Liver (tissue), 9 donors: ENCODE measurements at regions not wholly inside any gene's neighbourhood (a gene's known extent, or its start where the extent isn't known, plus 50 kb on each side); places are given as distances from the start of the nearest gene placed in this dataset. TPM values are rescaled to one million over a fixed set of nuclear protein-coding genes. Genes with fewer than 3 reads are reported as not detected.
"Not testable (repeated sequence)": the region's sequence is repeated elsewhere in the genome, so short reads cannot be mapped to it uniquely, and the experiment has no call there.

Source experiments
- DNase-seq: peaks from one replicate; pipeline ENCODE4 v3.0.0-alpha.2; 2017; ENCODE audit warnings: low spot score
- H3K27ac ChIP-seq, 2 donors: one replicate each; pipeline ENCODE4 v1.7.0; 2013; ENCODE audit warnings: inconsistent platforms in 2 of 2, low read length in 2 of 2, control low read depth in 1 of 2, low read depth in 1 of 2, mild to moderate bottlenecking in 1 of 2
- H3K27me3 ChIP-seq, 4 donors: one replicate each; pipeline versions ENCODE4 v1.6.1 to v1.7.0; 2013; ENCODE audit warnings: low read length in 3 of 4, inconsistent platforms in 1 of 4, mild to moderate bottlenecking in 1 of 4, moderate library complexity in 1 of 4; ENCODE audit not compliant: control insufficient read depth in 4 of 4, insufficient read depth in 4 of 4
- H3K36me3 ChIP-seq, 4 donors: one replicate each; pipeline versions ENCODE4 v1.6.1 to v1.7.0; 2013; ENCODE audit warnings: low read length in 3 of 4, mild to moderate bottlenecking in 3 of 4, low read depth in 1 of 4, moderate library complexity in 1 of 4; ENCODE audit not compliant: control insufficient read depth in 4 of 4, insufficient read depth in 3 of 4
- H3K4me1 ChIP-seq, 4 donors: one replicate each; pipeline versions ENCODE4 v1.6.1 to v1.7.0; 2013; ENCODE audit warnings: low read length in 3 of 4, mild to moderate bottlenecking in 3 of 4, moderate library complexity in 1 of 4; ENCODE audit not compliant: control insufficient read depth in 4 of 4, insufficient read depth in 4 of 4
- H3K4me3 ChIP-seq, 3 donors: one replicate each; pipeline versions ENCODE4 v1.6.1 to v1.7.0; 2013; ENCODE audit warnings: low read length in 3 of 3, control low read depth in 1 of 3, low read depth in 1 of 3, mild to moderate bottlenecking in 1 of 3
- H3K9ac ChIP-seq, 2 donors: one replicate each; pipeline ENCODE4 v1.7.0; 2013; ENCODE audit warnings: low read length in 2 of 2, mild to moderate bottlenecking in 2 of 2, moderate library complexity in 2 of 2, control low read depth in 1 of 2, low read depth in 1 of 2
- H3K9me3 ChIP-seq, 4 donors: one replicate each; pipeline versions ENCODE4 v1.6.1 to v1.7.0; 2013; ENCODE audit warnings: low read length in 3 of 4; ENCODE audit not compliant: control insufficient read depth in 4 of 4
- ATF3 ChIP-seq: IDR thresholded peaks from 2 replicates; pipeline ENCODE4 v1.6.1; 2016; ENCODE audit warnings: antibody characterized with exemption
- CTCF ChIP-seq: fragments of 150-350 bp; IDR thresholded peaks from 2 replicates; pipeline ENCODE4 v1.5.1; 2017; ENCODE audit warnings: improper control_type of control experiment, low read depth, low read length; ENCODE audit not compliant: missing input control
- FOXA1 ChIP-seq: IDR thresholded peaks from 2 replicates; pipeline ENCODE4 v1.6.1; 2016; ENCODE audit warnings: antibody characterized with exemption
- JUND ChIP-seq, 2 donors: IDR thresholded peaks; 2 replicates each; pipeline ENCODE4 v1.6.1; 2016; ENCODE audit warnings: antibody characterized with exemption in 2 of 2
- NR2F2 ChIP-seq: IDR thresholded peaks from 2 replicates; pipeline ENCODE4 v1.6.1; 2016; ENCODE audit warnings: antibody characterized with exemption
- REST ChIP-seq: IDR thresholded peaks from 2 replicates; pipeline ENCODE4 v1.6.1; 2016; ENCODE audit warnings: antibody characterized with exemption, mild to moderate bottlenecking
- SP1 ChIP-seq: IDR thresholded peaks from 2 replicates; pipeline ENCODE4 v1.6.1; 2018; ENCODE audit warnings: antibody characterized with exemption, mild to moderate bottlenecking
- ZBTB33 ChIP-seq: IDR thresholded peaks from 2 replicates; pipeline ENCODE4 v1.6.1; 2016; ENCODE audit warnings: antibody characterized with exemption
- whole genome bisulfite sequencing: extraction: QIAGEN DNeasy Blood & Tissue Kit; methylation state at CpG from one replicate; pipeline ENCODE4 v1.1.7; 2013; 5-methylcytosine and 5-hydroxymethylcytosine counted together
- small RNA-seq: library from RNA; depleted of rRNA; stranded (forward); fragments of <200 nt; gene quantifications from one replicate; pipeline ENCODE3, GENCODE V24; 2014
- donor health status: healthy.
- donor health status: healthy.
- donor health status: healthy.
- donor health status: healthy.
- donor health status: healthy.

GRCh38 chr20:30419466-30419865 is 838.0 kb upstream of the DEFB115 start:
- Histone ChIP-seq H3K4me3 (no peak overlapping the region), H3K27ac (no peak overlapping the region), H3K36me3 (no peaks in the 10 kb centered on the region), H3K9me3 (no peaks in the 10 kb centered on the region), H3K4me1 (no peaks in the 10 kb centered on the region), H3K27me3 (no peaks in the 10 kb centered on the region), H3K9ac (no peak overlapping the region)
- 76% methylated on average over 2 of the region's 2 CpGs for WGBS
- no peak for DNase-seq
- TF ChIP-seq JUND (IDR thresholded peaks at IDR 0.05) (no peak), REST (no peak), CTCF (no peak), ZBTB33 (no peak), ATF3 (no peak), FOXA1 (no peak), NR2F2 (no peak), SP1 (no peak)

- not testable (repeated sequence) for H3K9me3 ChIP-seq, H3K4me1 ChIP-seq, DNase-seq, H3K27me3 ChIP-seq, H3K4me3 ChIP-seq, H3K27ac ChIP-seq, H3K36me3 ChIP-seq, H3K9ac ChIP-seq
- 69% methylated on average over 7 of the region's 7 CpGs for WGBS
Observed at GRCh38 chr20:30419871-30420420, 837.5 kb upstream of the DEFB115 start.

Small RNAs in the stretch of these regions (small RNA-seq; reads per million reads assigned to genes)
- gene CFTRP3 (not detected), gene MLLT10P1 (not detected), gene RF00019 (not detected)
